HEK293 (cell line): ENCODE measurements at regions not wholly inside any gene's neighbourhood (a gene's known extent, or its start where the extent isn't known, plus 50 kb on each side); places are given as distances from the start of the nearest gene placed in this dataset.

Experiments
- CTCF ChIA-PET: fragments of 350-600 bp; formaldehyde crosslinking; extraction: SDS; loops from one replicate; lab custom pipeline; 2021; ENCODE audit warnings: antibody characterized with exemption; lab: Yijun Ruan, JAX
- POLR2A ChIA-PET: fragments of 300-600 bp; formaldehyde crosslinking; extraction: SDS; loops from one replicate; lab custom pipeline; 2020; ENCODE audit warnings: antibody characterized with exemption, inconsistent platforms; lab: Yijun Ruan, JAX
- H3K27ac ChIP-seq: fragments of 200-500 bp; sonication (Bioruptor generic); 2 replicates; pipeline ENCODE4 v1.5.1; 2014; ENCODE audit warnings: low read depth, low read length, control low read depth, inconsistent platforms; ENCODE audit errors: extremely low read depth
- H3K36me3 ChIP-seq, 2 experiments: fragments of 200-500 bp in 1 of 2; sonication (Bioruptor generic) in 1 of 2; 1 replicate in 1 of 2; 2 replicates in 1 of 2; pipeline ENCODE4 v1.5.1; 2014 to 2017; ENCODE audit warnings: inconsistent platforms in 2 of 2, low read length in 2 of 2; ENCODE audit not compliant: control insufficient read depth in 2 of 2, insufficient read depth in 1 of 2
- H3K4me1 ChIP-seq: fragments of 200-500 bp; sonication (Bioruptor generic); 2 replicates; pipeline ENCODE4 v1.5.1; 2014; ENCODE audit warnings: mild to moderate bottlenecking, low read length, inconsistent platforms; ENCODE audit not compliant: control insufficient read depth, insufficient read depth
- H3K4me3 ChIP-seq: 2 replicates; pipeline ENCODE4 v1.5.1; 2011; ENCODE audit warnings: low read depth, mild to moderate bottlenecking, control low read depth, low read length, moderate library complexity
- H3K9me3 ChIP-seq: fragments of 200-500 bp; sonication (Bioruptor generic); 2 replicates; pipeline ENCODE4 v1.5.1; 2014; ENCODE audit warnings: low read depth, low read length, inconsistent platforms; ENCODE audit not compliant: control insufficient read depth, insufficient read depth
- BCL11B ChIP-seq: fragments of 450-650 bp; formaldehyde crosslinking; IDR thresholded peaks from 2 replicates; pipeline ENCODE4 v1.5.1; 2016; ENCODE audit warnings: low read depth, missing biosample characterization, missing genetic modification characterization
- GLI4 ChIP-seq: fragments of 450-650 bp; formaldehyde crosslinking; IDR thresholded peaks from 2 replicates; pipeline ENCODE4 v1.5.1; 2016; ENCODE audit warnings: missing biosample characterization, missing genetic modification characterization
- GLIS1 ChIP-seq: fragments of 450-650 bp; formaldehyde crosslinking; IDR thresholded peaks from 2 replicates; pipeline ENCODE4 v1.5.1; 2016; ENCODE audit warnings: missing biosample characterization, missing genetic modification characterization
- GLIS2 ChIP-seq: fragments of 450-650 bp; formaldehyde crosslinking; IDR thresholded peaks from 2 replicates; pipeline ENCODE4 v1.5.1; 2016; ENCODE audit warnings: missing biosample characterization, missing genetic modification characterization
- HOXA7 ChIP-seq: sonication (generic); formaldehyde crosslinking; IDR thresholded peaks from 2 replicates; pipeline ENCODE4 v1.8.1; 2022; ENCODE audit warnings: missing genetic modification reagents, borderline replicate concordance
- KLF1 ChIP-seq: fragments of 450-650 bp; formaldehyde crosslinking; IDR thresholded peaks from 2 replicates; pipeline ENCODE4 v1.5.1; 2016; ENCODE audit warnings: missing biosample characterization, missing genetic modification characterization
- KLF16 ChIP-seq: fragments of 450-650 bp; formaldehyde crosslinking; IDR thresholded peaks from 2 replicates; pipeline ENCODE4 v1.5.1; 2017; ENCODE audit warnings: missing biosample characterization, missing genetic modification characterization
- KLF9 ChIP-seq: fragments of 450-650 bp; formaldehyde crosslinking; IDR thresholded peaks from 2 replicates; pipeline ENCODE4 v1.5.1; 2016; ENCODE audit warnings: missing biosample characterization, missing genetic modification characterization, low read depth
- MEIS1 ChIP-seq: sonication (generic); formaldehyde crosslinking; IDR thresholded peaks from 2 replicates; pipeline ENCODE4 v1.8.1; 2022; ENCODE audit warnings: missing genetic modification reagents, mild to moderate bottlenecking, borderline replicate concordance
- PRDM1 ChIP-seq: fragments of 450-650 bp; formaldehyde crosslinking; IDR thresholded peaks from 2 replicates; pipeline ENCODE4; 2016; ENCODE audit warnings: missing biosample characterization, missing genetic modification characterization
- REPIN1 ChIP-seq: fragments of 450-650 bp; formaldehyde crosslinking; IDR thresholded peaks from 2 replicates; pipeline ENCODE4 v1.5.1; 2017; ENCODE audit warnings: missing biosample characterization, missing genetic modification characterization, low read depth
- ZFHX2 ChIP-seq: fragments of 450-650 bp; formaldehyde crosslinking; conservative IDR thresholded peaks from 2 replicates; pipeline ENCODE4 v1.5.1; 2016; ENCODE audit warnings: missing biosample characterization, missing genetic modification characterization
- ZFP37 ChIP-seq: fragments of 450-650 bp; formaldehyde crosslinking; IDR thresholded peaks from 2 replicates; pipeline ENCODE4 v1.5.1; 2016; ENCODE audit warnings: missing biosample characterization, missing genetic modification characterization
- ZNF157 ChIP-seq: fragments of 450-650 bp; formaldehyde crosslinking; IDR thresholded peaks from 2 replicates; pipeline ENCODE4 v1.5.1; 2016; ENCODE audit warnings: missing biosample characterization, missing genetic modification characterization
- ZNF169 ChIP-seq: fragments of 450-650 bp; formaldehyde crosslinking; IDR thresholded peaks from 2 replicates; pipeline ENCODE4 v1.5.1; 2016; ENCODE audit warnings: missing biosample characterization, missing genetic modification characterization
- ZNF174 ChIP-seq: fragments of 450-650 bp; formaldehyde crosslinking; IDR thresholded peaks from 2 replicates; pipeline ENCODE4 v1.5.0; 2017; ENCODE audit warnings: missing biosample characterization, mild to moderate bottlenecking, missing genetic modification characterization
- ZNF19 ChIP-seq: fragments of 450-650 bp; formaldehyde crosslinking; IDR thresholded peaks from 2 replicates; pipeline ENCODE4; 2016; ENCODE audit warnings: missing biosample characterization, missing genetic modification characterization, low read depth
- ZNF266 ChIP-seq: fragments of 450-650 bp; formaldehyde crosslinking; IDR thresholded peaks from 2 replicates; pipeline ENCODE4 v1.5.1; 2016; ENCODE audit warnings: missing biosample characterization, missing genetic modification characterization, low read depth
- ZNF391 ChIP-seq: fragments of 450-650 bp; formaldehyde crosslinking; IDR thresholded peaks from 2 replicates; pipeline ENCODE4 v1.5.1; 2016; ENCODE audit warnings: low read depth, missing biosample characterization, missing genetic modification characterization, borderline replicate concordance
- ZNF510 ChIP-seq: fragments of 450-650 bp; formaldehyde crosslinking; IDR thresholded peaks from 2 replicates; pipeline ENCODE4 v1.5.1; 2018; ENCODE audit warnings: mild to moderate bottlenecking, missing genetic modification characterization, missing biosample characterization; ENCODE audit not compliant: insufficient replicate concordance
- ZNF544 ChIP-seq: fragments of 450-650 bp; formaldehyde crosslinking; IDR thresholded peaks from 2 replicates; pipeline ENCODE4 v1.5.0; 2017; ENCODE audit warnings: missing biosample characterization, missing genetic modification characterization
- ZNF548 ChIP-seq: fragments of 450-650 bp; formaldehyde crosslinking; IDR thresholded peaks from 2 replicates; pipeline ENCODE4 v1.5.1; 2016; ENCODE audit warnings: missing biosample characterization, missing genetic modification characterization
- ZNF585B ChIP-seq: fragments of 450-650 bp; formaldehyde crosslinking; IDR thresholded peaks from 2 replicates; pipeline ENCODE4 v1.5.1; 2016; ENCODE audit warnings: missing biosample characterization, missing genetic modification characterization
- ZNF837 ChIP-seq: fragments of 450-650 bp; formaldehyde crosslinking; IDR thresholded peaks from 2 replicates; pipeline ENCODE4 v1.5.1; 2016; ENCODE audit warnings: missing biosample characterization, missing genetic modification characterization
- TF ChIP-seq, protein P1 (sequence below): fragments of 450-650 bp; formaldehyde crosslinking; IDR thresholded peaks from 2 replicates; pipeline ENCODE4 v1.5.1; 2016; ENCODE audit warnings: missing biosample characterization, missing genetic modification characterization
- TF ChIP-seq, protein P2 (sequence below): fragments of 450-650 bp; formaldehyde crosslinking; IDR thresholded peaks from 2 replicates; pipeline ENCODE4 v1.5.1; 2016; ENCODE audit warnings: missing biosample characterization, missing genetic modification characterization
- TF ChIP-seq, protein P3 (sequence below): fragments of 450-650 bp; formaldehyde crosslinking; IDR thresholded peaks from 2 replicates; pipeline ENCODE4 v1.5.1; 2016; ENCODE audit warnings: missing biosample characterization, missing genetic modification characterization, borderline replicate concordance

DNA sequence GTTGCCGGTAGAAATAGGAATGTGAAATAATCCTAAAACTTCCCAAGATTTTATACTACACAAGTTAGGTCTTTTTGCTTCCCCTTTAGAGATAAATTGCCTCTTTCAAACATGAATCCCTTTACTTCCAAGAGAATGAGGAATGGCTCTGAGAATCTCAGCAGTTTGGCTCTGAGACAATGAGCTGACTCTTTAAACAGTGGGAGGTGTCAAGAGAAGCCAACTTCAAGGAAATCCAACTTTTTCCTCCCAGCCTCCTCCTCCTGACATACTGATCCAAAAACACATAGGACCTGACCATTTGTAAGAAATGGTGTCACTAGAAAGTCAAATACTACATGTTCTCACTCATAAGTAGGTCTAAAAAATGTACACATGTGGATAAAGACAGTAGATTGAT lies 154.2 kb downstream of the ALDH8A1 start:
- H3K9me3 ChIP-seq, result no peaks in the 10 kb centered on the region; the same call in 1 of the 2 replicates
- no peak overlapping the region for H3K4me3 ChIP-seq
- POLR2A ChIA-PET, result no interaction called here
- H3K4me1 ChIP-seq, result no peaks in the 10 kb centered on the region
- CTCF ChIA-PET, result interaction anchor here (0.6 kb wide), 1 partner anchor 11 kb away, joined by 3 read pairs; no protein-coding TSS in a partner anchor
- TF ChIP-seq MEIS1 (CRISPR knock-in tag), result no peak
- no peak for TF ChIP-seq ZNF19 (tag by site-specific recombination)
- no peak for TF ChIP-seq KLF1 (tag by site-specific recombination)
- TF ChIP-seq, protein P1, sequence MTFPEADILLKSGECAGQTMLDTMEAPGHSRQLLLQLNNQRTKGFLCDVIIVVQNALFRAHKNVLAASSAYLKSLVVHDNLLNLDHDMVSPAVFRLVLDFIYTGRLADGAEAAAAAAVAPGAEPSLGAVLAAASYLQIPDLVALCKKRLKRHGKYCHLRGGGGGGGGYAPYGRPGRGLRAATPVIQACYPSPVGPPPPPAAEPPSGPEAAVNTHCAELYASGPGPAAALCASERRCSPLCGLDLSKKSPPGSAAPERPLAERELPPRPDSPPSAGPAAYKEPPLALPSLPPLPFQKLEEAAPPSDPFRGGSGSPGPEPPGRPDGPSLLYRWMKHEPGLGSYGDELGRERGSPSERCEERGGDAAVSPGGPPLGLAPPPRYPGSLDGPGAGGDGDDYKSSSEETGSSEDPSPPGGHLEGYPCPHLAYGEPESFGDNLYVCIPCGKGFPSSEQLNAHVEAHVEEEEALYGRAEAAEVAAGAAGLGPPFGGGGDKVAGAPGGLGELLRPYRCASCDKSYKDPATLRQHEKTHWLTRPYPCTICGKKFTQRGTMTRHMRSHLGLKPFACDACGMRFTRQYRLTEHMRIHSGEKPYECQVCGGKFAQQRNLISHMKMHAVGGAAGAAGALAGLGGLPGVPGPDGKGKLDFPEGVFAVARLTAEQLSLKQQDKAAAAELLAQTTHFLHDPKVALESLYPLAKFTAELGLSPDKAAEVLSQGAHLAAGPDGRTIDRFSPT (tag by site-specific recombination), result no peak
- TF ChIP-seq ZNF510, result no peak
- TF ChIP-seq ZFHX2 (tag by site-specific recombination), result no peak
- TF ChIP-seq PRDM1 (tag by site-specific recombination), result no peak
- no peak for TF ChIP-seq KLF9
- TF ChIP-seq ZNF157 (tag by site-specific recombination), result no peak
- no peak for TF ChIP-seq BCL11B (tag by site-specific recombination)
- no peak for TF ChIP-seq ZFP37 (tag by site-specific recombination)
- TF ChIP-seq ZNF169 (tag by site-specific recombination), result no peak
- no peak for TF ChIP-seq ZNF548 (tag by site-specific recombination)
- no peak for TF ChIP-seq REPIN1
- TF ChIP-seq, protein P2, sequence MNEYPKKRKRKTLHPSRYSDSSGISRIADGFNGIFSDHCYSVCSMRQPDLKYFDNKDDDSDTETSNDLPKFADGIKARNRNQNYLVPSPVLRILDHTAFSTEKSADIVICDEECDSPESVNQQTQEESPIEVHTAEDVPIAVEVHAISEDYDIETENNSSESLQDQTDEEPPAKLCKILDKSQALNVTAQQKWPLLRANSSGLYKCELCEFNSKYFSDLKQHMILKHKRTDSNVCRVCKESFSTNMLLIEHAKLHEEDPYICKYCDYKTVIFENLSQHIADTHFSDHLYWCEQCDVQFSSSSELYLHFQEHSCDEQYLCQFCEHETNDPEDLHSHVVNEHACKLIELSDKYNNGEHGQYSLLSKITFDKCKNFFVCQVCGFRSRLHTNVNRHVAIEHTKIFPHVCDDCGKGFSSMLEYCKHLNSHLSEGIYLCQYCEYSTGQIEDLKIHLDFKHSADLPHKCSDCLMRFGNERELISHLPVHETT (tag by site-specific recombination), result no peak
- no peak for TF ChIP-seq ZNF837 (tag by site-specific recombination)
- no peaks in the 10 kb centered on the region for H3K36me3 ChIP-seq
- H3K27ac ChIP-seq, result no peak overlapping the region

DNA sequence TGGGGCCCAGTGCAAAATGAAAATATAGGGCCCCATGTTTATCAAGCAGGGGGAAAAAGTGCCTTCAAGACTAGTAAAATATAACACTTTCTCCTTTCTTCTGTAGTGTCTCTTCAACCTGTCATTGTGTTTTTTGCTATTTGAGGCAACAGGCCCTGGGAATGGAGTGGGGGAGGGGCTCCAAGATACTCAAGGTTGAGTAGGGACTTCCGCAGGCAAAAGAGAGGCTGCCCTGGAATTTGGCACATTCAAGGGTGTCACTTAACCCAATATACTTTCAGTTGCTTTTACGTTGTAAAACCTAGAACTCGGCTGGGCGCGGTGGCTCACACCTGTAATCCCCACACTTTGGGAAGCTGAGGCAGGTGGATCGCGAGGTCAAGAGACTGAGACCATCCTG lies 154.9 kb downstream of the ALDH8A1 start:
- no peak overlapping the region for H3K27ac ChIP-seq
- CTCF ChIA-PET, result interaction anchor here (0.6 kb wide), 1 partner anchor 12 kb away, joined by 3 read pairs; no protein-coding TSS in a partner anchor
- H3K4me1 ChIP-seq, result no peaks in the 10 kb centered on the region
- POLR2A ChIA-PET, result no interaction called here
- H3K4me3 ChIP-seq, result no peak overlapping the region
- no peaks in the 10 kb centered on the region; the same call in 1 of the 2 replicates for H3K9me3 ChIP-seq
- no peaks in the 10 kb centered on the region for H3K36me3 ChIP-seq
- TF ChIP-seq PRDM1 (tag by site-specific recombination) (no peak), GLIS2 (tag by site-specific recombination) (no peak), ZNF548 (tag by site-specific recombination) (no peak), GLIS1 (no peak), ZNF391 (tag by site-specific recombination) (no peak), KLF16 (tag by site-specific recombination) (no peak), GLI4 (tag by site-specific recombination) (no peak), BCL11B (tag by site-specific recombination) (no peak), ZNF585B (no peak), HOXA7 (CRISPR knock-in tag) (no peak), ZNF544 (tag by site-specific recombination) (no peak), ZNF266 (tag by site-specific recombination) (no peak), ZNF174 (no peak)
- TF ChIP-seq, protein P3, sequence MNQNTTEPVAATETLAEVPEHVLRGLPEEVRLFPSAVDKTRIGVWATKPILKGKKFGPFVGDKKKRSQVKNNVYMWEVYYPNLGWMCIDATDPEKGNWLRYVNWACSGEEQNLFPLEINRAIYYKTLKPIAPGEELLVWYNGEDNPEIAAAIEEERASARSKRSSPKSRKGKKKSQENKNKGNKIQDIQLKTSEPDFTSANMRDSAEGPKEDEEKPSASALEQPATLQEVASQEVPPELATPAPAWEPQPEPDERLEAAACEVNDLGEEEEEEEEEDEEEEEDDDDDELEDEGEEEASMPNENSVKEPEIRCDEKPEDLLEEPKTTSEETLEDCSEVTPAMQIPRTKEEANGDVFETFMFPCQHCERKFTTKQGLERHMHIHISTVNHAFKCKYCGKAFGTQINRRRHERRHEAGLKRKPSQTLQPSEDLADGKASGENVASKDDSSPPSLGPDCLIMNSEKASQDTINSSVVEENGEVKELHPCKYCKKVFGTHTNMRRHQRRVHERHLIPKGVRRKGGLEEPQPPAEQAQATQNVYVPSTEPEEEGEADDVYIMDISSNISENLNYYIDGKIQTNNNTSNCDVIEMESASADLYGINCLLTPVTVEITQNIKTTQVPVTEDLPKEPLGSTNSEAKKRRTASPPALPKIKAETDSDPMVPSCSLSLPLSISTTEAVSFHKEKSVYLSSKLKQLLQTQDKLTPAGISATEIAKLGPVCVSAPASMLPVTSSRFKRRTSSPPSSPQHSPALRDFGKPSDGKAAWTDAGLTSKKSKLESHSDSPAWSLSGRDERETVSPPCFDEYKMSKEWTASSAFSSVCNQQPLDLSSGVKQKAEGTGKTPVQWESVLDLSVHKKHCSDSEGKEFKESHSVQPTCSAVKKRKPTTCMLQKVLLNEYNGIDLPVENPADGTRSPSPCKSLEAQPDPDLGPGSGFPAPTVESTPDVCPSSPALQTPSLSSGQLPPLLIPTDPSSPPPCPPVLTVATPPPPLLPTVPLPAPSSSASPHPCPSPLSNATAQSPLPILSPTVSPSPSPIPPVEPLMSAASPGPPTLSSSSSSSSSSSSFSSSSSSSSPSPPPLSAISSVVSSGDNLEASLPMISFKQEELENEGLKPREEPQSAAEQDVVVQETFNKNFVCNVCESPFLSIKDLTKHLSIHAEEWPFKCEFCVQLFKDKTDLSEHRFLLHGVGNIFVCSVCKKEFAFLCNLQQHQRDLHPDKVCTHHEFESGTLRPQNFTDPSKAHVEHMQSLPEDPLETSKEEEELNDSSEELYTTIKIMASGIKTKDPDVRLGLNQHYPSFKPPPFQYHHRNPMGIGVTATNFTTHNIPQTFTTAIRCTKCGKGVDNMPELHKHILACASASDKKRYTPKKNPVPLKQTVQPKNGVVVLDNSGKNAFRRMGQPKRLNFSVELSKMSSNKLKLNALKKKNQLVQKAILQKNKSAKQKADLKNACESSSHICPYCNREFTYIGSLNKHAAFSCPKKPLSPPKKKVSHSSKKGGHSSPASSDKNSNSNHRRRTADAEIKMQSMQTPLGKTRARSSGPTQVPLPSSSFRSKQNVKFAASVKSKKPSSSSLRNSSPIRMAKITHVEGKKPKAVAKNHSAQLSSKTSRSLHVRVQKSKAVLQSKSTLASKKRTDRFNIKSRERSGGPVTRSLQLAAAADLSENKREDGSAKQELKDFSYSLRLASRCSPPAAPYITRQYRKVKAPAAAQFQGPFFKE, result no peak
